MG63 (cell line): ENCODE measurements at regions not wholly inside any gene's neighbourhood (a gene's known extent, or its start where the extent isn't known, plus 50 kb on each side); places are given as distances from the start of the nearest gene placed in this dataset.

ENCODE experiments used
- DNase-seq: peaks from one replicate; pipeline ENCODE4 v3.0.0-alpha.2; 2020
- H3K27me3 ChIP-seq: fragments of 250-450 bp; sonication (Bioruptor Pico); 2 replicates; pipeline ENCODE4 v1.5.1; 2020; ENCODE audit warnings: mild to moderate bottlenecking, moderate library complexity
- H3K36me3 ChIP-seq: fragments of 250-450 bp; sonication (Bioruptor Pico); 2 replicates; pipeline ENCODE4 v1.5.1; 2020; ENCODE audit warnings: mild to moderate bottlenecking, moderate library complexity
- H3K4me3 ChIP-seq: fragments of 250-450 bp; sonication (Bioruptor Pico); 2 replicates; pipeline ENCODE4 v1.5.1; 2020; ENCODE audit warnings: mild to moderate bottlenecking, moderate library complexity
- H3K9me3 ChIP-seq: fragments of 250-450 bp; sonication (Bioruptor Pico); 2 replicates; pipeline ENCODE4 v1.5.1; 2020; ENCODE audit warnings: mild to moderate bottlenecking, moderate library complexity

DNA sequence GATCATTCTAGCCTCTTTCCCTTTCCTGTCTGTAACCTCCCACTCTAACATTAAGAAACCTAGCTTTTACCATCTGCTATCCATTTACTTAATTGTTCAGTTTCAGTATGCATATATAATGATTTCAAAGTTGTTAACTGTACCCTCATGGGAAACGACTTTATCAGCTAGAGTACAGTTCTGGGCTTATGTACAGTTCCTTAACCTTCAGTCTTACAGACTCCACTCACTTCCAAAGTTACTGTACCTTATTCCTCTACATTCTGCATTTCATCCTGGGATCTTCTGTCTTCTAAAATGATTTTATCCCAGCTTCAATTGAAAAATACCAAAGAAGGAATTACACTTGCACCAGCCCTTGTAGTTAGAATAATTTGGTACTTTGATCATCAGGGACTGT lies 108.7 kb upstream of the KCNE2 start:
- H3K9me3 ChIP-seq = 0 out of 2 replicates have a peak, but pooled peaks cover 3% of the 10 kb centered on the region
- H3K36me3 ChIP-seq = no peaks in the 10 kb centered on the region
- no peaks in the 10 kb centered on the region for H3K27me3 ChIP-seq
- DNase-seq = no peak
- H3K4me3 ChIP-seq = no peak overlapping the region

DNA sequence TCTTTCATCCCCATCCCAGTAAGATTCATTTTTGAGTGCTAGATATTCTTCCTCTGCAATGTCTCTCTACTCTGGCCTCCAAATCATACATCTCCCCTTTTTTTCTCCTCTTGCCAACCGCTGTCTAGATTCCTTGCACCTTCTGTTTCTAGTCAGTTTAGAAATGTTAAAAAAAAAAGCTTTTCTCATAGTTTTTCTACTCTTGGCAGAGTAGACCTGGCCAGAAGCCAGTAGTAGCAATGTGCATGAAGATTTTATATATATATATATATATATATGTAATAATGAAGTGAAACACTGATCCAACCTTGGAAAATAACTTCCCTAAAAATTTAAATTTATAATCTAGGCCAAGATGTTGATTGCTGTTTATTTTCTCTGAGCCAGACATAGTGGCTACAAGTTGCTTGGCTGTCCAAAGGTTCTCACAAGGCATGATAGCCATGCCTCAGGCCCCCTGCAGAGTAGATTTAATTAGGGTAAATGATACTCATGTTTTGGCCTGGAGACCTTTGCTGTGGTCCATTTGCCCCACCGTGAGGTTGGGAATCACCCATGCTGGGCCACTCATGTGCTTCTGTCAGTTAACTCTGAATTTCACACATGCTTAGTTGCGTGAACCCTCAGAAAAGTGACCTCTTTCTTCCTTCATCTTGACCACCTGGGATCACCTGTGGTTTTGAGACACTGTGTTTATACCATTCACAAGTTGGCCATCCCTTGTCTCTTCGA lies 103.4 kb upstream of the KCNE2 start:
- no peaks in the 10 kb centered on the region for H3K36me3 ChIP-seq
- no peaks in the 10 kb centered on the region for H3K27me3 ChIP-seq
- H3K9me3 ChIP-seq = 0 out of 2 replicates have a peak, but pooled peaks cover under 1% of the 10 kb centered on the region
- DNase-seq = no peak
- H3K4me3 ChIP-seq = no peak overlapping the region

DNA sequence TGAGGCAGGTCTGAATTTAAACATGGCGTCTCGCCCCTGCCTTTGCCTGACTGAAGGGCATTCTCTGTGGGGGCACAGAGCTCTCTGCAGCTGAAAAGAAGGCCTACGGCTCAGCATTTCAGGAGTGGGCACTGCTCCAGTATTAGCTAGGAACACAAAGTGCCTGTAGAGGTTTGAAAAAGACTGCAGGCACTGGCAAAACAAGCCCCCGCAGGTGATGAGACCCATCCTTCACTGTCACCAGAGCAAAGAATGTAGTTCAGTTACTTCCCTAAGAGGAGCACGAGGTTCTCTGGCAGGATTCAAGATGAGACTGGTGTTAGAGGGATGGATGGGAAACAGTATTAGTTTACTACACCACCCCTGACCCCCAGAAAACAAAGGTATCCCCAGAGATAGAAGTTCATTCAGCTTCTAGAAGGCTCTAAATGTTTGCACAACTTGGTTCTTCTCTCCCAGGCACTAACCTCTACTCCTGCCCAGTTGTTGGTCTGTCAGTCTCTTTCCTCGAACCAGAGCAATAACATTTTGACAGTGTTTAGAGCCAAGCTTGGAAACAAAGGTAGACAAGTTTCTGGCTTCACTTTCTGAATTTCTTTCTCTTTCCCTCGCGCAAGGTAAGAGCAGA lies 101.9 kb upstream of the KCNE2 start:
- H3K4me3 ChIP-seq = no peak overlapping the region
- H3K9me3 ChIP-seq = no peaks in the 10 kb centered on the region
- no peaks in the 10 kb centered on the region for H3K27me3 ChIP-seq
- no peak for DNase-seq
- no peaks in the 10 kb centered on the region for H3K36me3 ChIP-seq

DNA sequence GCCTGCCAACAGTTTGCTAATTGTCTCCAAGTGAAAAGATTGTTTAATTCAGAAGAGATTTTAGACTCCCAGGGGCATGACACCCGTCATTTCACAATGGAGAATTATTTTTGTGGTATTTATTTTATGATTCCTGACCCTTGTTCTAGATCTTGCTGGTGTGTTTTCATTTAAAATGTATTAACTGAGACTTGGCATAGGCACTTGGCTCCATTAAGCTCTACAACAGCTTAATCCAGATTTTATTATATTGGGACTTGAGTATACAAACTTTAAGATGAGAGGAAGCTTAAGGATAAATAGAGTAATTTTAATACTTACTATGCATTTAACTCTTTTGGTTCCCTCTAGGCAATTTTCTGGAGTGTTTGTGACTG lies 101.3 kb upstream of the KCNE2 start:
- H3K9me3 ChIP-seq = no peaks in the 10 kb centered on the region
- H3K27me3 ChIP-seq = no peaks in the 10 kb centered on the region
- no peak overlapping the region for H3K4me3 ChIP-seq
- no peak for DNase-seq
- no peaks in the 10 kb centered on the region for H3K36me3 ChIP-seq

DNA sequence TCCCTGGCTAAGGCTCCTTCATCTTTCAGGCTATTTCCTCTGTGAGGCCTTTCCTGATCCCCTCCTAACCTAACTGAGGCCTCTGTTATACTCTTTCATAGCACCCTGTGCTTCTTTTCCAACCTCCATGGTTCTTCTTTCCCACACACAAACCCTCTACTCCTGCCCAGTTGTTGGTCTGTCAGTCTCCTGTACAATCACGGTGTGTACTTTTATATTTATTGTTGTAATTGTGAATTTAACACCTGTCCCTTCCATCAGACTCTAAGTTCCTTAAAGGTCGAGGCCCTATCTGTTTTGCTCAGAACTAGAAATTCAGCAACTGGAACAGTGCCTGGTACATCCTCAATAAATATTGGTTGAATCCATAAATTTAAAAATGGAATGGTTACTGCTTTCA lies 100.2 kb upstream of the KCNE2 start:
- no peak for DNase-seq
- Histone ChIP-seq H3K4me3 (no peak overlapping the region), H3K36me3 (no peaks in the 10 kb centered on the region), H3K27me3 (no peaks in the 10 kb centered on the region), H3K9me3 (no peaks in the 10 kb centered on the region)

DNA sequence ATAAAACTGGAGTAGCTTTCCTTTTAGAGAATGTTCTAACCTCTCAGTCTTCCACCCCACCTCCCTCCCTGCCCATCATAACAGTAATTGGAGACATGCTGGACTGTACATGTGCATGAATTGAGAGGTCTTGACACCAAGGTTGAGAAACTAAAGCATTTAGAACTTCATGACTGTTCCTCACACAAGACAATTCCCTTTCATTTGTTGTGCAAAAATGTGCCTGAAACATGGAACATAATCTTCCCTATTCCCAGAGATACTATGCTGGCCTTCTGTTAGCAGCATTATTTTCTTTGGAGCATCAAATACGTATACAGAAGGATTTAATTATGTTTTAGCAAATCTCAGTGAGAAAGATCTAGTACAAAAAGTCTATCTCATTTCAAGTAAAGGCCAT lies 97.5 kb upstream of the KCNE2 start:
- Histone ChIP-seq H3K36me3 (no peaks in the 10 kb centered on the region), H3K9me3 (no peaks in the 10 kb centered on the region), H3K27me3 (no peaks in the 10 kb centered on the region), H3K4me3 (no peak overlapping the region)
- DNase-seq = no peak

DNA sequence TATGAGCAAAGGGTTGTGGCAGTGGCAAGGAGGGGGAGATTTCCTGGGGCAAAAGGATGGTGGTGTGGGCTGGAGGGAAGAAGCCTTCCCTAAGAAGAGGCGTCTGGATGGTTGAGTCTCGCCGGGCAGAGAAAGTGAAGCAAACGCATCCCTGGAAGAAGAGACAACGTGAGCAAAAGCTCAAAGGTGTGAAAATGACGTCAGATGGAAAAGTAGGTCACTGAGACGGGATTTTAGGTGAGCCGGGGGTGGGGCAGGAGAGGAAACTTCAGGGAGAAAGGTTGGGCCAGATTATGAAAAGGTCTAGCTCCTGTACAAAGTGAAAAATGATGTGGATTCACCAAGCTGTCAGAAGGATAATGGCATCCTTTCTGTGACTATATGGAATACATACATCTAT lies 95.3 kb upstream of the KCNE2 start:
- no peaks in the 10 kb centered on the region for H3K36me3 ChIP-seq
- no peak for DNase-seq
- no peaks in the 10 kb centered on the region for H3K27me3 ChIP-seq
- no peaks in the 10 kb centered on the region for H3K9me3 ChIP-seq
- no peak overlapping the region for H3K4me3 ChIP-seq

DNA sequence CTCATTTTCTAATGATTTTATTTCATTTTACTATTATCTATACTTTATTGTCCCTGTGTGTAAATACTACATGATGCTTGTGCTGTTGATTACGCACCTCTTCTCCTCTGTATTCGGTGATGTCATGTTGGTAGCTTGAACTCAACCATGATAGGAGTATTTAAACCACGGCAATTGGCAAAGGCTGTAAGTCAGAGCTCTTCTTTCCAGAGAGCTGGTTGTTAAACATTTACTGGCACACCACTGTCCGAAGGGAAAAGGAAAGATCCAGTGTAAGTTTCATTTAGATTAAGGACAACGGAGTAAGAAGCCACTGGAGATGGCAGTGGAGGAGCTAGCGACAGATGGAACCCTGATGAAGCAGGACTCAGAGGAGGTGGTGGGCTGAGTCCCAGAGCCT lies 93.4 kb upstream of the KCNE2 start:
- H3K4me3 ChIP-seq = no peak overlapping the region
- no peaks in the 10 kb centered on the region for H3K27me3 ChIP-seq
- no peaks in the 10 kb centered on the region for H3K36me3 ChIP-seq
- DNase-seq = no peak
- no peaks in the 10 kb centered on the region for H3K9me3 ChIP-seq

DNA sequence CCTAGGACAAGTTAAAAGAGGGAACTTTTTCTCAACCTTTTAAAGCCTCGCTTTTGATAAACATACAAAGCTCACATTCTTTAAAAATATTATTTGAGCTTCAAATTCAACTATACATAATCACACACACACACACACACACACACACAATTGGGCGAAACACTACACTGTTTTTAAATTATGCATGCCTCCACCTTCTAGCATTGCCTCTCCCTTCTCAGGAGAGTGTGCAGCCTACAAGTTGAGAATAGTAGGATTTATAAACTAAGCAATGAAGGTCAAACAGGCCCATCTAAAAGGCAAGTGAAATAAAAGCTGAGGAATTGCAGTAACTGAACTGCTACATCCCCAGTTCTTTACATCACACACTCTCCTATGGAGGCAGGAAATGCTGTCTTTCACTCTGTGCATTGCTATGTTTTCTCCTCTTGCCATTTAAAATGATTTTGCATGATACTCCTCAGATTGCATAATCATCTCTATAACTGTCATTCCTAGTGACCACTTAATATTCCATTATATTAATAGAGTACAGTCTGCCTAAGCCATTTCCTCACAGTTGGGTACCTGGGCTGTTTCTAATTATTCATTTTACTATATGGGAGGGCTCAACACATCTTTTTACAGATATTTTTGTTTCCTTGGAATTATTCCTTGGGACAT lies 92.5 kb upstream of the KCNE2 start:
- no peak overlapping the region for H3K4me3 ChIP-seq
- no peaks in the 10 kb centered on the region for H3K36me3 ChIP-seq
- no peaks in the 10 kb centered on the region; the same call in 1 of the 2 replicates for H3K9me3 ChIP-seq
- DNase-seq = no peak
- H3K27me3 ChIP-seq = no peaks in the 10 kb centered on the region

DNA sequence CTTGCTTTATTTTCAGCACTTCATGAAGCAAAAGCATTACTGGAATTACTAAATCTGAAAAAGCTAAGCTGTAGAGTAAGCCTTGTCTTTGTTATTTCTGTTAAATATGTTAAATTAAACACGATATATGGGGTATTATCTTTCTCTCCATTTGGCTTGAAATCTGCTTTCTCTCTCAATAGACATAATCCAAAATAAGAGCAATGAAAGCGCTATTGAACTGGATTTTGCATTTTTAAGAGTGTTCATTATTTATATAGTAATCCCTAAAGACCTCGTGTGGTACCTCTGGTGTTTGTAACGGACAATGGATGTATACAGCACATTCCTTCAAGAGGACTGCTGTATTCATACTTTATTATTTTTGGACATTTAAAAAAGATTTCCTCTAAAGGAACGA lies 91.5 kb upstream of the KCNE2 start:
- no peaks in the 10 kb centered on the region for H3K27me3 ChIP-seq
- H3K9me3 ChIP-seq = no peaks in the 10 kb centered on the region; the same call in 1 of the 2 replicates
- DNase-seq = no peak
- no peaks in the 10 kb centered on the region for H3K36me3 ChIP-seq
- no peak overlapping the region for H3K4me3 ChIP-seq

DNA sequence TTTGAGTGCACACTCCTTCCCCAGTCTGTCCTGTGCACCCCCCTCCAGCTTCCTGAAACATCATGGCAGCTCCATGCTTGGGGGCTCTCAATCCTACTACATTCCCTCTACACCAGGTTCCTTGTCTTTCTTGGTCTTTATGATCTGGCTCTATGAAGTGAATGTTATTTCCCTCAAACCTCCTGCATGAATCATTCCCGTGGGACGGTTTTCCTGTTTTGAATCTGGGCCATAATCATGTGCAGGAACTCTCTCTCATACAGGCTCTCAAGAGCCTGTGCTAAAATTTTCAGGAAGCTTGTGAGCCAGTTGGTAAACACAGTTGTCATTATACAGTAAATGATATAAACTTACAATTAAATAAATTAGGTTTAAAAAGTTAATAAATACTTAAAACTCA lies 89.8 kb upstream of the KCNE2 start:
- no peak overlapping the region for H3K4me3 ChIP-seq
- H3K27me3 ChIP-seq = no peaks in the 10 kb centered on the region
- H3K36me3 ChIP-seq = no peaks in the 10 kb centered on the region
- peak; percentile 13 for DNase-seq
- no peaks in the 10 kb centered on the region; the same call in 1 of the 2 replicates for H3K9me3 ChIP-seq

DNA sequence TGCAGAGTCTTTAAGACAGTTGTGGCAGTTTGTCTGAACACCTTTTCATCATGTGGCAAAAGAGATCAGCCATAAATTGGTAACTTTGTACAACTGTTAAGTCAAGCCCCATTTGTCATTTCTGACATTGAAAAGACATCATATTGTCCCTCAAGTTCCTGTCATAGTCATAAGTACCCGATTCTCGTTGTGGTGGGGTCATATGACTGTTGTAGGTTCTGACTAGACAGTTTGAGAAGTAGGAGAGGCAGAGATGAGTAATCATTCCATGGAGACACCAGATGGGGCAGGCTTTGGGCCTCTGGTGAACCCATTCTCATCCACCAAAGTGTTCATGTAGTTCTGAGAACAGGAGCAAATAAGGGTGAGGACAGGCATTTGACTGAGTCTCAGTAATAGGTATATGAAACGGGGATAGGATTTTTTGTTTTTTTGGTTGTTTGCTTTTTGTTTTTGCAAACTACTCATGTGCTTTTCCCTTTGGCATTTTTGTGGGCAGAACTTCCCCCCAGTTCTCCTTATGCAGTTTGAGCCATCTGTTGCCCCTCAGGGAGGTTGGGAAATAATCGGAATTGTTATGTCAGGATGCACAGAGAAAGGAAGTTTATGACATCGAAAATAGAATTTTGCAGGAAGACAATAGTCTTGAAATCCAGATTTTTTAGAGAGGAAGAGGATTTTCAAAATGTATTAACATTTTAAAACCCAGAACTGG lies 86.9 kb upstream of the KCNE2 start:
- no peaks in the 10 kb centered on the region; the same call in 1 of the 2 replicates for H3K9me3 ChIP-seq
- no peaks in the 10 kb centered on the region for H3K27me3 ChIP-seq
- DNase-seq = no peak
- H3K4me3 ChIP-seq = no peak overlapping the region
- H3K36me3 ChIP-seq = no peaks in the 10 kb centered on the region

DNA sequence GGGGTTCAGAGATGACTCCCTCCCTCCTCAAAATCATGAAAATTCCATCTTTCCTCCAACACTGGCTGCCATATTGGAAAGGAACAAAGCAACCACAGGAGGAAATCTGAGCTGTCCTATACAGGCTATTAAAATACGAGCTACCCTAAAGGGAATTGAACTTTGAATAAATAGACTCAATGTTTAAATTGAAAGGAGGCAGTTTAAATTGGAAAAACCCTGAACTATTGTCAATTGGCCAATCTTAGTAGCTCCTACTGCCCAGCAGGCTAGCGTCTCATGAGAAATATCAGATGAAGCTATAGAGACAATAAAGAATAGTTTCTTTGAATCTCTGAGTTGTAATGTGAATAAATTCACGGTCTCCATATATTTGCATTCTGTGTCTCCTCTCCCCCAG lies 85.4 kb upstream of the KCNE2 start:
- H3K9me3 ChIP-seq = no peaks in the 10 kb centered on the region; the same call in 1 of the 2 replicates
- no peaks in the 10 kb centered on the region for H3K36me3 ChIP-seq
- no peak for DNase-seq
- H3K27me3 ChIP-seq = no peaks in the 10 kb centered on the region
- no peak overlapping the region for H3K4me3 ChIP-seq

DNA sequence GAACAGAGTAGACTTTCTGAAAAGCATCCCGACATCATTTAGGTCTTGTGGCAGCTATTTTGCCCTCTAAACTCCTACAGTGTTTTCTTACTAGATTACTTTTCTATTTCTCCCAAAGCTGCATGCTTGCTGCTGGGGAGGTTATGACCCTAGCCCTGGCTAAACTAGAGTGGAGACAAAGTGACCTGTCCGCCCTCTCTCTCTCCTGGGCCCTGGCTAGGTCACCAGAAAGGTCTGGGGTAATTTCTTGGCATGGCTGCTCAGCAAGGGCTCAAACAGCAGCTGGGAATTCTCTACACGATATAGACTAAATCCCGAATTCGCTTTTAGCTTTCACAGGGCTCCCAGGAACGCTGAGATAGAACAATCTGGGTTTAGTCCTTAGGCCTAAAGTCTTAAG lies 84.5 kb upstream of the KCNE2 start:
- Histone ChIP-seq H3K27me3 (no peaks in the 10 kb centered on the region), H3K4me3 (no peak overlapping the region), H3K9me3 (no peaks in the 10 kb centered on the region; the same call in 1 of the 2 replicates), H3K36me3 (no peaks in the 10 kb centered on the region)
- DNase-seq = no peak

DNA sequence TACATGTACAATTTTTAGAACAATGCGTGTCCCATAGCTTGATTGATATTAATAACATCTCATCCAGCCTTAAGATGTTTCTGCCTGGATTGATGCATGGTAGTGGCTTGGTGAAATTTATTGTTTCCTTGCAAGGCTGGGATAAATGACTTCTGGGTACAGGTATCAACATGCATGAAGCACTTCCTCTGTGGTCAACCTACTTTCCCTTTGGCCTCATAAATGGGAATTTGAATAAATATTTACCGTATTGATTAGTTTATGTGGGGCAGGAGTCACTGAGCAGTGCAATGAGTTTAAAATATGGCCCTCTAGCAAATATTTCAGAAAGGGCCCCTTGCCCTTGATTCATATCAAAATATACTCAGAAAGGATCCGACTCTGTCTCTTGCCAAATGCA lies 83.9 kb upstream of the KCNE2 start:
- Histone ChIP-seq H3K36me3 (no peaks in the 10 kb centered on the region), H3K4me3 (no peak overlapping the region), H3K9me3 (no peaks in the 10 kb centered on the region; the same call in 1 of the 2 replicates), H3K27me3 (no peaks in the 10 kb centered on the region)
- DNase-seq = no peak

DNA sequence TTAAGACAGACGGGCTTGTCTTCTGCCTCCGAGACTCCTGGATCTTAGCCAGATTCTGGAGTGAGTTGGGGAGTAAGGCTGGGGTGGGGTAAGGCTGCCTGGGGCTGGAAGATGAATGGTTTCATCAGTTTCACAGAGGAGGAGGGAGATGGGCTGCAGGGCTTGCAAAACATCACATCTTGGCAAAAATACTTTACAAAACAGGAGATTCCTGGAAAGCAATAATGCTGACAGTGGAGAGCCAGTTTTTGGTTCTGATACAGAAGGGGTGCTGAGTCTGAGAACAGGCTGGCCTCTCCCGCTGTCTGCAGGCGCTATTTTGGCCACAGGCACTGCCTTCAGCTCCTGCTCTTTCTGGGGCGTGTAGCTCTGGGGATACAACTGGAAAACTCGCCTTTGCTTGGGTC lies 83.4 kb upstream of the KCNE2 start:
- Histone ChIP-seq H3K9me3 (no peaks in the 10 kb centered on the region; the same call in 1 of the 2 replicates), H3K27me3 (no peaks in the 10 kb centered on the region), H3K36me3 (no peaks in the 10 kb centered on the region), H3K4me3 (no peak overlapping the region)
- DNase-seq = no peak

DNA sequence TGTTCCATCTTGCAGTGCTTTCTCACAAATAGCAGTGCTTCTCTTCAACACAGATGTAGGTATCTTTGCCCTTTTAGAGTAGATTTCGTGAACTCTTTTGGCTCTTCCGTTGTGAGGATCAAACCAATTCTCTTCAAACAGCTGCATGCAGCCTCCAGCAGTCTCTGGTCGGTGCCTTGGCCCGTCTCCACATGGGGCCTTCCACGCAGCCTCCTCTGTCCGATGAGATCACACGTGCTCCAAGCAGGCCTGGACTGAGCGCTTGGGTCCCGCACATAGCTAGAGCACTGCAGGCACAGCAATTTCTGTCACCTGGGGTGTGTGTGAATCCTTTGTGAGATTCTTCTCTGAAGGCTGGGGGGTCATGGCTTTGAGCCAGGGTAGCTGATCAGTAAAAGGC lies 82.8 kb upstream of the KCNE2 start:
- Histone ChIP-seq H3K4me3 (no peak overlapping the region), H3K9me3 (no peaks in the 10 kb centered on the region; the same call in 1 of the 2 replicates), H3K27me3 (no peaks in the 10 kb centered on the region), H3K36me3 (no peaks in the 10 kb centered on the region)
- DNase-seq = no peak
